ENCODE measurements at regions not wholly inside any gene's neighbourhood (a gene's known extent, or its start where the extent isn't known, plus 50 kb on each side); places are given as distances from the start of the nearest gene placed in this dataset.

GRCh38 chr1:104456724-104457123 lies 707.0 kb downstream of the AMY1C start:
- no peak for TF ChIP-seq CTCF (IDR thresholded peaks at IDR 0.05)
- no peak for TF ChIP-seq EZH2 (IDR thresholded peaks at IDR 0.05)
